Neural progenitor cell (in vitro differentiated cells): ENCODE measurements at regions not wholly inside any gene's neighbourhood (a gene's known extent, or its start where the extent isn't known, plus 50 kb on each side); places are given as distances from the start of the nearest gene placed in this dataset.

Source experiments
- CTCF ChIP-seq: fragments of 200-600 bp; sonication (generic); IDR thresholded peaks from 2 replicates; pipeline ENCODE4 v1.5.1; 2017; ENCODE audit warnings: antibody characterized with exemption, mild to moderate bottlenecking
- EZH2 ChIP-seq: fragments of 200-600 bp; sonication (generic); IDR thresholded peaks from 2 replicates; pipeline ENCODE4 v1.6.1; 2017; ENCODE audit warnings: antibody characterized with exemption, mild to moderate bottlenecking, moderate library complexity

GRCh38 chr6:68533339-68533795 lies 101.7 kb upstream of the ADGRB3 start:
- TF ChIP-seq CTCF (no peak), EZH2 (no peak)
